ES-I3 (cell line): ENCODE measurements at regions not wholly inside any gene's neighbourhood (a gene's known extent, or its start where the extent isn't known, plus 50 kb on each side); places are given as distances from the start of the nearest gene placed in this dataset.

Experiments used
- H3K36me3 ChIP-seq: 2 replicates; pipeline ENCODE4 v1.6.1; 2013; ENCODE audit warnings: mild to moderate bottlenecking, low read length, control low read depth, moderate library complexity; ENCODE audit not compliant: insufficient read depth
- H3K4me1 ChIP-seq: 2 replicates; pipeline ENCODE4 v1.6.1; 2013; ENCODE audit warnings: mild to moderate bottlenecking, control low read depth, low read length; ENCODE audit not compliant: insufficient read depth
- H3K9ac ChIP-seq: 2 replicates; pipeline ENCODE4 v1.6.1; 2013; ENCODE audit warnings: low read depth, mild to moderate bottlenecking, low read length, moderate library complexity
- H3K9me3 ChIP-seq: 2 replicates; pipeline ENCODE4 v1.6.1; 2013; ENCODE audit warnings: mild to moderate bottlenecking, low read length, moderate library complexity; ENCODE audit not compliant: control insufficient read depth, insufficient read depth

- no peaks in the 10 kb centered on the region for H3K4me1 ChIP-seq
- no peaks in the 10 kb centered on the region for H3K9me3 ChIP-seq
- H3K9ac ChIP-seq = no peak overlapping the region
- H3K36me3 ChIP-seq = no peaks in the 10 kb centered on the region
Observed at GRCh38 chr12:39047539-39048262, 142.3 kb upstream of the CPNE8 start.

GRCh38 chr12:39044754-39045153 is 139.4 kb upstream of the CPNE8 start:
- H3K36me3 ChIP-seq = no peaks in the 10 kb centered on the region
- no peaks in the 10 kb centered on the region for H3K9me3 ChIP-seq
- H3K4me1 ChIP-seq = no peaks in the 10 kb centered on the region
- no peak overlapping the region for H3K9ac ChIP-seq

GRCh38 chr12:39043424-39043822 is 138.0 kb upstream of the CPNE8 start:
- no peaks in the 10 kb centered on the region for H3K9me3 ChIP-seq
- H3K4me1 ChIP-seq = no peaks in the 10 kb centered on the region
- no peak overlapping the region for H3K9ac ChIP-seq
- H3K36me3 ChIP-seq = no peaks in the 10 kb centered on the region

DNA sequence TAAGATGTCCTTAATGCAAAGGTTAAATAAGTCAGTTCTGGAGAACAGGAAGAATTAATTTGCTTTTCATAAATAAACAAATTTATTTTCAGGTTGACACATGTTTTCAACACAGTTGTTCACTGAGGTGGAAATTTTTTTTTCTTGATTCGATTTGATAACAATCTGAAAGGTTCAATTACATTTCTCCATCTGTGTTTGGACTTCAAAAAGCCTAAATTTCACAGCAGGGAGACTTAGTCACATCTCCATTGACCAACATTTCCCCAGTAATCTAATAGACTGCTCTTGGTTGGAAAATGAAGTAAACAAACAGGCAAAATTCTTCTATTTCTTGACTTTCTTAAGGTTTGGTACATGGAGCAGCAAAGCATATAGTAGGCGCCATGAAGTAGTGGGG is 134.9 kb upstream of the CPNE8 start:
- Histone ChIP-seq H3K36me3 (no peaks in the 10 kb centered on the region), H3K4me1 (no peaks in the 10 kb centered on the region), H3K9me3 (no peaks in the 10 kb centered on the region), H3K9ac (no peak overlapping the region)

DNA sequence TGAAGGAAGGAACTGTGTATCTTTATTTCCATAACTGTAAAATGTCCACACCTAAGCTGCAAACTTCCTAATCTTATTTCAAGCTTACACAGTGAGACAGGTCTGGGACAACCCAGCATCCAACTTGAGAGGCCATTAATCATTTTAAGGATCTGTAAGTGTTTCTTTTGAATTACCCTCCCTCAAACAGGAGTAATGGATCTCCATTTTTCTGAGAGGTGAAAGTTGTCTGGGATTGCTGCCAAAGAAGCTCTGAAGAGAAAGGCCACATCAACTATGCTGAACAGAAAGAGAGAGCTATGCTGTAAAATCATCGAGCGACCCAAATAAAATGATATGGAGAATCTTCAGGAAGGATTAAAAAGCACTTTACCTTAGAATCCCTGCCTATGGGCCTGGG is 131.7 kb upstream of the CPNE8 start:
- Histone ChIP-seq H3K9me3 (no peaks in the 10 kb centered on the region), H3K36me3 (no peaks in the 10 kb centered on the region), H3K4me1 (no peaks in the 10 kb centered on the region), H3K9ac (no peak overlapping the region)

- H3K9me3 ChIP-seq = no peaks in the 10 kb centered on the region
- no peaks in the 10 kb centered on the region for H3K36me3 ChIP-seq
- no peaks in the 10 kb centered on the region for H3K4me1 ChIP-seq
- H3K9ac ChIP-seq = no peak overlapping the region
Observed at GRCh38 chr12:39036105-39036504, 130.7 kb upstream of the CPNE8 start.

DNA sequence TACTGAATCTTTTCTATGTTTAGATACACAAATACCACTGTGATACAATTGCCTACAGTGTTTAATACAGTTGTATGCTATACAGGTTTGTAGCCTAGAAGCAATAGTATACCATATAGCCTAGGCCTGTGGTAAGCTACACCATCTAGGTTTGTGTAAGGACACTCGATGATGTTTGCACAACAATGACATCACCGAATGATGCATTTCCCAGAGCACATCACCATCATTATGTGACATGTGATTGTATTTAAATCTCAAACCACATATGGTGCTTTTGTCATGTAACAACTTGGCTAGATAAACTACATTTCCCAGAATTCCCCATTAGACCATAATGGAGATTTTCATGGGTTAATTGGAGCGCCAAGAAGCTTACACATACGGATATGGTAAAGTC is 128.4 kb upstream of the CPNE8 start:
- H3K4me1 ChIP-seq = no peaks in the 10 kb centered on the region
- no peaks in the 10 kb centered on the region for H3K36me3 ChIP-seq
- H3K9ac ChIP-seq = no peak overlapping the region
- H3K9me3 ChIP-seq = no peaks in the 10 kb centered on the region

DNA sequence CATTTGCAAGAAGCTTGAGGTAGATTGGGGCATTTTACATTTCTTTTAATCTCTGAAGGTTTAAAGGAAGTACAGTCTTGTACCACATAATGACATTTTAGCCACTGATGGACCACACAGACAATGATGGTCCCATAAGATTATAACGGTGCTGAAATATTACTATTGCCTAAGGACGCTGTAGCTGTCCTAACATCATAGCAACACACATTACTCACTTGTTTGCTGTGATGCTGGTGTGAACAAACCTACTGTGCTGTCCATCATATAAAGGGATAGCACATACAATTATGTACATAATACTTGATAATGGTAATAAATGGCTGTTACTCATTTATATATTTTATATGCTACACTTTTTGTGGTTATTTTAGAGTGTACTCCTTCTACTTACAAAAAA is 127.1 kb upstream of the CPNE8 start:
- no peak overlapping the region for H3K9ac ChIP-seq
- H3K4me1 ChIP-seq = no peaks in the 10 kb centered on the region
- no peaks in the 10 kb centered on the region for H3K36me3 ChIP-seq

GRCh38 chr12:39032034-39032433 is 126.6 kb upstream of the CPNE8 start:
- Histone ChIP-seq H3K9me3 (no peaks in the 10 kb centered on the region), H3K36me3 (no peaks in the 10 kb centered on the region), H3K4me1 (no peaks in the 10 kb centered on the region), H3K9ac (no peak overlapping the region)

More for the DNA sequence above, 127.1 kb upstream of the CPNE8 start:
- H3K9me3 ChIP-seq = no peaks in the 10 kb centered on the region

- Histone ChIP-seq H3K9me3 (no peaks in the 10 kb centered on the region), H3K9ac (no peak overlapping the region), H3K4me1 (no peaks in the 10 kb centered on the region), H3K36me3 (no peaks in the 10 kb centered on the region)
Observed at GRCh38 chr12:39028382-39028781, 123.0 kb upstream of the CPNE8 start.

GRCh38 chr12:39012870-39013269 is 107.5 kb upstream of the CPNE8 start:
- H3K4me1 ChIP-seq = no peaks in the 10 kb centered on the region

DNA sequence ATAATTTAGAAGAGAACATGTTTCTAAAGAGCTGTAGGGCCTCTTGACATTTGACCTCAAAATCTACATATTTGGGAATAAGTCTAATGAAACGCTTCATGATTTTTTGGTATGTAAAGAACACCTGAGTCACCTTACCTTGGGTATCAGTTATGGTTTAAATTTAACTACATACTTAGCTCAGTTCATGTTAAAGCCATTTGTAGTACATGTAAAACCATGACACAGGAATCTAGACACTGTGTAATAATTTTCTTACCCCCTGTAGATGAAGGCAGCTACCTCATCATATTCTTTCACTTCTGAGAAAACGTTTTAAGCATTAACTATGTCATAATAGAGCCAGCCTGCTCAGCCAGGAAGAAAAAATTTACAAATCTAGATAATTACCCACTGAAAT is 105.8 kb upstream of the CPNE8 start:
- no peaks in the 10 kb centered on the region for H3K4me1 ChIP-seq

More at GRCh38 chr12:39012870-39013269, 107.5 kb upstream of the CPNE8 start:
- Histone ChIP-seq H3K9ac (no peak overlapping the region), H3K36me3 (no peaks in the 10 kb centered on the region), H3K9me3 (no peaks in the 10 kb centered on the region)

DNA sequence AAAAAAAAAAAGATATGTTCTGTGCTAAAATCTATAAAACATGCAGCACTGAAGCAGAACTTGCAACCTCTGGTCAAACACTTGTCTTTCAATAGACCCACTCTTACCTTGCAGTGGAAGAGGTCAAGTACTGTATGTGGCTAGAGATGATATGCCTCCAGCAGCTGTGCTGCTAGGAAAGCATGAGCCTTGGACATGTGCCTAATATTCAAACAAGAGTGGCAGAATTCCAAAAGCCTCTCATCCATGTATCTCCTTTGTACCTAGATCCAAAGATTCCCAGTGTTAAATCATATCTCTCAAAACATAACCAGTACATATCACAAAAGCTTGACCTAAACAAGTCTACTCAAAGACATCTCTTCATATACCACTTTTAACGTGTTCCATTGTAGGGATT is 105.0 kb upstream of the CPNE8 start:
- Histone ChIP-seq H3K9me3 (no peaks in the 10 kb centered on the region), H3K36me3 (no peaks in the 10 kb centered on the region), H3K4me1 (no peaks in the 10 kb centered on the region), H3K9ac (no peak overlapping the region)

More for the DNA sequence above, 105.8 kb upstream of the CPNE8 start:
- Histone ChIP-seq H3K9ac (no peak overlapping the region), H3K9me3 (no peaks in the 10 kb centered on the region), H3K36me3 (no peaks in the 10 kb centered on the region)

DNA sequence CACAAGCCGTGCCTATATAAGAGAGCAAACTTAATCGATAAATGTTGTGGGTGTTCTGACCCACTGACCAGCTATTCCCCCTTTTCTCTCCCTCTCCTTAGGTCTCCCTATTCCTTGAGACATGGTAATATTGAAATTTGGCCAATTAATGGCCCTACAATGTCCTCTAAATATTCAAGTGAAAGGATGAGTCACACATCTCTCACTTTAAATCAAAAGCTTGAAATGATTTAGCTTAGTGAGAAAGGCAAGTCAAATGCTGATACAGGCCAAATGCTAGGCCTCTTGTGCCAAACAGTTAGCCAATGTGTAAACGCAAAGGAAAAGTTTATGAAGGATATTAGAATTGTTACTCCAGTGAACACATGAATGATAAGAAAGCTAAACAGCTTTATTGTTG is 102.2 kb upstream of the CPNE8 start:
- Histone ChIP-seq H3K4me1 (no peaks in the 10 kb centered on the region; the same call in 1 of the 2 replicates), H3K9ac (no peak overlapping the region)

DNA sequence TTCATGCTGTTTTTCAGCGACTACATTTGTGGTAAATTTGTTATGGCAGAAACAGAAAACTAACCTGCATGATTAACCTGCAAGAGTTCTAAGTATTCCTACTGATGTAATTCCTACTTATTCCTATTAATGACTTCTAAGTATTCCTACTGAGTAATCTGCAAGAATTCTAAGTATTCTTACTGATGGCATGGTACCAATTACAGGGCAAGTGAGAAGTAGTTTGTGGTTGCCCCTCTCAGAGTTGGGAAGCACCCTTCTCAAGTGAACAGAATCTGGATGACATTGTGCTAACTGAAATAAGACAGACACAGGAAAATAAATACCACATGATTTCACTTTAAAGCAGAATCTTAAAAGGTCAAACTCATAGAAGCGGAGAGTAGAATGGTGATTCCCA is 100.9 kb upstream of the CPNE8 start:
- Histone ChIP-seq H3K36me3 (no peaks in the 10 kb centered on the region), H3K9me3 (no peaks in the 10 kb centered on the region), H3K9ac (no peak overlapping the region), H3K4me1 (no peaks in the 10 kb centered on the region; the same call in 1 of the 2 replicates)

More for the DNA sequence above, 102.2 kb upstream of the CPNE8 start:
- Histone ChIP-seq H3K9me3 (no peaks in the 10 kb centered on the region), H3K36me3 (no peaks in the 10 kb centered on the region)
